BJ (cell line): ENCODE measurements at regions not wholly inside any gene's neighbourhood (a gene's known extent, or its start where the extent isn't known, plus 50 kb on each side); places are given as distances from the start of the nearest gene placed in this dataset.

ENCODE experiments used
- CTCF ChIA-PET: fragments of 350-600 bp; formaldehyde crosslinking; extraction: SDS; loops from one replicate; lab custom pipeline; 2021; ENCODE audit warnings: antibody characterized with exemption, inconsistent platforms; lab: Yijun Ruan, JAX
- POLR2A ChIA-PET: fragments of 300-600 bp; sonication (Branson Sonifier 250); formaldehyde crosslinking; extraction: SDS; loops from one replicate; lab custom pipeline; 2021; ENCODE audit warnings: antibody characterized with exemption; lab: Charles Lee
- DNase-seq: peaks from one replicate; pipeline ENCODE4 v3.0.0-alpha.2; 2011; ENCODE audit warnings: low read depth
- H3K27me3 ChIP-seq: 2 replicates; pipeline ENCODE4 v1.6.0; 2011; ENCODE audit warnings: low read length; ENCODE audit not compliant: control insufficient read depth, insufficient read depth
- H3K36me3 ChIP-seq: 2 replicates; pipeline ENCODE4 v1.5.1; 2011; ENCODE audit warnings: low read length; ENCODE audit not compliant: control insufficient read depth, insufficient read depth
- H3K4me3 ChIP-seq: 2 replicates; pipeline ENCODE4 v1.5.1; 2011; ENCODE audit warnings: low read depth, mild to moderate bottlenecking, control low read depth, low read length
- TF ChIP-seq, protein P1 (sequence below): IDR thresholded peaks from 2 replicates; pipeline ENCODE4 v1.5.1; 2011; ENCODE audit warnings: low read depth, mild to moderate bottlenecking, control low read depth, inconsistent platforms, low read length, moderate library complexity; ENCODE audit not compliant: insufficient read depth

DNA sequence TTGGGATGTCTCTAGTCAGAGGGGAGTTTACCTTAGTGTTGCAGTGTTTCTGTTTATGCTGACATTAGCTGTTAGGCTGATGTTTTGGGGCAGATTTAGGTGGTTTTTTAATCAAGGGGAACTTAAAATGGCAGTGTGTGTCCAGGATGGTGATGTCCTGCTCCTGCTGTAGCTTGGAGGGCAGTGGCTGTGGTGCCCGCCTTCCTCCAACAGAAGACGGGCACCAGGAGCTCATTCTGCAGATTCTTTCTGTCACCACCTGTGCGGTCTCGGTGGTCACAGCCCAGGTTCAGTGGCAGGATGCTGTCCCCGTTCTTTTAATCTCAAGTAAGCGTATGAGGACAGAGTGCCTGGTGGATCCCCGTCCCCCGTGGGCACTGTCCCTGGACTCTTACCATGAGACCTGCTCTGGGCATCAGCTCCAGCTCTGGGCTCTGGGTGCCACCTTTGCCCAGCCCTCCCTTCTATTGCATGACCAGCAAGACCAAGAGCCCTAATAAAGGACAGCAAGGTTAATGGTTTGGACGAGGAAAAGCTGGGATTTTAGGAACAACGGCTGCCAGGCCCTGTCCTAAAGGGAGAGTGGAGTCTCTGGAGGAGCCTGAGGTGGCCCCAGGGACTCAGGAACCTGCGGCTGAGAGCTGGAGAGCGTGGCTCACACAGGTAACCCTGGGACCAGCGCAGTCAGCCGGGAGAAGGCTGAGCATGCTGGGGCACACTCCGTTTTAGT is 217.3 kb downstream of the ERMARD start:
- CTCF ChIA-PET: no interaction called here
- Histone ChIP-seq H3K36me3 (no peaks in the 10 kb centered on the region), H3K27me3 (no peaks in the 10 kb centered on the region), H3K4me3 (no peak overlapping the region)
- TF ChIP-seq, protein P1, sequence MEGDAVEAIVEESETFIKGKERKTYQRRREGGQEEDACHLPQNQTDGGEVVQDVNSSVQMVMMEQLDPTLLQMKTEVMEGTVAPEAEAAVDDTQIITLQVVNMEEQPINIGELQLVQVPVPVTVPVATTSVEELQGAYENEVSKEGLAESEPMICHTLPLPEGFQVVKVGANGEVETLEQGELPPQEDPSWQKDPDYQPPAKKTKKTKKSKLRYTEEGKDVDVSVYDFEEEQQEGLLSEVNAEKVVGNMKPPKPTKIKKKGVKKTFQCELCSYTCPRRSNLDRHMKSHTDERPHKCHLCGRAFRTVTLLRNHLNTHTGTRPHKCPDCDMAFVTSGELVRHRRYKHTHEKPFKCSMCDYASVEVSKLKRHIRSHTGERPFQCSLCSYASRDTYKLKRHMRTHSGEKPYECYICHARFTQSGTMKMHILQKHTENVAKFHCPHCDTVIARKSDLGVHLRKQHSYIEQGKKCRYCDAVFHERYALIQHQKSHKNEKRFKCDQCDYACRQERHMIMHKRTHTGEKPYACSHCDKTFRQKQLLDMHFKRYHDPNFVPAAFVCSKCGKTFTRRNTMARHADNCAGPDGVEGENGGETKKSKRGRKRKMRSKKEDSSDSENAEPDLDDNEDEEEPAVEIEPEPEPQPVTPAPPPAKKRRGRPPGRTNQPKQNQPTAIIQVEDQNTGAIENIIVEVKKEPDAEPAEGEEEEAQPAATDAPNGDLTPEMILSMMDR: no peak
- POLR2A ChIA-PET: no interaction called here
- DNase-seq: no peak

DNA sequence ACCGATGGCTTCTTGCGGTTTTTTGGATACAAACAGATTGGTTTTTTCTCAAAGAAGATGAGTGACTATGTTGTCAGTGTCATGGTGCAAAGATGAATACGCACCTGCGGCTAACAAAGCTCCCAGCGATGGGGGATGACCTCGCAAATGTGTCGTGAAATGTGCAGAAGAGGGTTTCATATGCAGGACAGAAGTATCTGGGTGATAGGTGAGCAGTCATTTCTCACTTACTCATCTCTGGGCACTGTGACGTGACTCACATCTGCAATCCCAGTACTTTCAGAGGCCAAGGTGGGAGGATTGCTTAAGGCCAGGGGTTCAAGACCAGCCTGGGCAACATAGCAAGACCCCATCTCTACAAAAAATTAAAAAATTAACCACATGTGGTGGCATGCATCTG is 216.3 kb downstream of the ERMARD start:
- Histone ChIP-seq H3K4me3 (no peak overlapping the region), H3K27me3 (no peaks in the 10 kb centered on the region), H3K36me3 (no peaks in the 10 kb centered on the region)
- ChIA-PET POLR2A (no interaction called here), CTCF (no interaction called here)
- no peak for DNase-seq
- TF ChIP-seq, protein P1: no peak

DNA sequence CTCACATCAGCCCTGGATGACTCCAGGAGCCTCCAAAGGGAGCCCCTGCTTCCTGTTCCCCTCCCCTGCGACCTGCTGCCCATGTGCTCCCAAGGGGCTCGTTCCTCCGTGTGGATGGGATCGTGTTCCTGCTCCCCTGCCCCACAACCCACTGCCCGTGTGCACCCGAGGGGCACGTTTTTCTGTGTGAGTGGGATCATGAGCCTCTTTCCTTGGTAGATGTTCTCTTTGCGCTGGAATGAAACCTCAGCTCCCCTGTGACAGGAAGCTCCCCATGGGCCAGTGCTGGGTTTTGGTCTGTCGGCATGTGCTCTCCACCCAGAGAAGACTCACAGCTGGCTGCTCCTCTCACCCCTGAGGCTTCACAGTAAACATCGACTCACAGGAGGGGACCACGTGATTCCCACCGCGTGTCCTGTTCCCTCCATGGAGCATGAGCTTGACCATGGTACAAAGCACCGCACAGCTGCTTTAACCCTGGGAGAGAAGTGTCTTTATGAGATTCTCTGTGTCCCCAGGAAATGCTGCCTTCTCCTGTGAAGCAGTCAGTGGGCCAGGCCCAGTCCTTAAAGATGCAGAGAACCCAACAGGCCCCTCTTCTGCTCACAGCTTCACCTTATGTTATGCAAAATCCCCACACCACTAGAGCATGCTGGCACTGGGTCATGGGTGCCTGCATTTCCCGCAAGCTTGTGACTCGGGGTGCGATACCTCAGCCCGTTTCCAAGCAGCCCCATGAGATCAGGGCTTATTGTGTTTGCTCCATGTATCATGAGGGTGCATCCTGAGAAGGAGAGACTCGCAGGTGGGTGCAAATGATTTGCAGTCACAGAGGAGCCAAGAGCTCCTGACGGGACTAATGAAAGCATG is 215.1 kb downstream of the ERMARD start:
- no peaks in the 10 kb centered on the region for H3K27me3 ChIP-seq
- H3K36me3 ChIP-seq: no peaks in the 10 kb centered on the region
- no peak overlapping the region for H3K4me3 ChIP-seq
- ChIA-PET CTCF (no interaction called here), POLR2A (no interaction called here)
- TF ChIP-seq, protein P1: no peak
- DNase-seq: no peak

DNA sequence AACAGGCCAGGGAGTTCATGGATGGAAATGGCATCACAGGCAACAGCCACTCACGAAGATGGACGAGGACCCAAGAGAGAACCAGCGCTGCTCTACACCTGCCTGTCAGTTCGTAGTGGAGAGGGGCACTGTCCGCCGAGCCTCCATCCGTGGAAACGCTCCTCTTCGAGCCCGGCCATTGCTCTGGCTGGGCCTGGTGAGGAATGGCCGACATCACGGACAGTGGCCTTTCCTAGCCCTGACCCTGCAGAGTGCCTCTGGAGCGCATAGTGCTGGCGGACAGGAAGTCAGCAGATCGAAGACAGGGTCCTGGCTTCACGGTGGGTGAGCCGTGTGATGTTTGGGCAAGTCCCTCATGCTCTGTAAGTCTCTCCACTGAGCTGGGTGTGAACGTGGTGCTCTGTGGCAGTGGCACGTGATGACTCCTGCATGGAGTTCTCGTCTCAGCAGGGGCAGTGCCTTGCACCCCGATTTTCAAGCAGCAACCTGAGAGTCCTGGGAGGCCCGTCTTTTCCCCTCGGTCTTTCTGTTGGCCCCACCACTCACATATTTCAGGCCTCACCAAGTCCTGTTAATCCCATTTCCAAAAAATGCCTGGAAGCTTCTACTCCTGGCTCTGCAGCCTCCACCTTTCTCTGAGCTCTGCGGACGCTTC is 214.4 kb downstream of the ERMARD start:
- Histone ChIP-seq H3K27me3 (no peaks in the 10 kb centered on the region), H3K36me3 (no peaks in the 10 kb centered on the region), H3K4me3 (no peak overlapping the region)
- TF ChIP-seq, protein P1: no peak
- POLR2A ChIA-PET: no interaction called here
- DNase-seq: no peak
- CTCF ChIA-PET: no interaction called here

DNA sequence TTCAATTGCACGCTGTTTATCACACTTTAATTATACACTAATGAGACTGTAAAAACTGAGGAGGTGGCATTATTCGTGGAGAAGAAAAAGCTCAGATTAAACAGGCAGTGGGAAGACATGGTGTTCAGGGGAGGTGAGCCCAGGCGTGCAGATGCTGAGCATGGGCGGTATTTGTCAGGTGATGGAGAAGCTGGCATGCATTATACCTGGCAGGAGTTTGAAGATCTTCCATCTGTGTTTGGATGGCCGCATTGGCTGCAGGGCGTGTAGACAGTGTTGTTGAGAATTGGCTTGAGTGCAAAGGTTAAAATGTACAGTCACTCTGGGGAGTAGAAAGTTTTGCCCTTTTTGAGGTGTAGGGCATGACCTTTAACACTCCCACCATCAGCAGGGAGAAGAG is 213.8 kb downstream of the ERMARD start:
- DNase-seq: no peak
- ChIA-PET CTCF (no interaction called here), POLR2A (no interaction called here)
- H3K36me3 ChIP-seq: no peaks in the 10 kb centered on the region
- no peak overlapping the region for H3K4me3 ChIP-seq
- TF ChIP-seq, protein P1: no peak
- no peaks in the 10 kb centered on the region for H3K27me3 ChIP-seq
